ENCODE measurements at regions not wholly inside any gene's neighbourhood (a gene's known extent, or its start where the extent isn't known, plus 50 kb on each side); places are given as distances from the start of the nearest gene placed in this dataset.
"Not testable (repeated sequence)": the region's sequence is repeated elsewhere in the genome, so short reads cannot be mapped to it uniquely, and the experiment has no call there.

GRCh38 chr18:29457316-29457889, 1280.5 kb upstream of the CDH2 start:
- no peak for DNase-seq

- DNase-seq, result no peak
Observed at GRCh38 chr18:29449424-29449823, 1272.5 kb upstream of the CDH2 start.

- no peak for DNase-seq
Observed at GRCh38 chr18:29439398-29439797, 1262.5 kb upstream of the CDH2 start.

GRCh38 chr18:29436459-29436858, 1259.5 kb upstream of the CDH2 start:
- no peak for DNase-seq

DNA sequence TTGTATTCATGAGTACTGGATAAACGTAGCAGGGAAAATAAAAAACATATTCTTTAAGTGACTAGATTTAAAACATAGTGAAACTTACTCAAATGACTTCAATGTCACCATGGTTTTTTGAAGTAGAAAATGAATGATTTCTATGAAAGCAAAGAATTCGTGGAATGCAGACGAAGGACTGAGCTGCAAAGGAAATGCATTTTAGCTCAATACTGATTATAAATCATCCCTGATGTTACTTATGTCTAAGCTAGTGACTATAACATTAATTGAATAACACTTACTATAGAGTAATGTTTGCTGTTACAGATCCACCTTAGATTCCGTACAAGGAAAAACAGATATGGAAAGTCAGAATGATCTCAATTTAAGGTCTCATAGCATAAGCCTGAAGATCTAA, 1257.7 kb upstream of the CDH2 start:
- no peak for DNase-seq

DNA sequence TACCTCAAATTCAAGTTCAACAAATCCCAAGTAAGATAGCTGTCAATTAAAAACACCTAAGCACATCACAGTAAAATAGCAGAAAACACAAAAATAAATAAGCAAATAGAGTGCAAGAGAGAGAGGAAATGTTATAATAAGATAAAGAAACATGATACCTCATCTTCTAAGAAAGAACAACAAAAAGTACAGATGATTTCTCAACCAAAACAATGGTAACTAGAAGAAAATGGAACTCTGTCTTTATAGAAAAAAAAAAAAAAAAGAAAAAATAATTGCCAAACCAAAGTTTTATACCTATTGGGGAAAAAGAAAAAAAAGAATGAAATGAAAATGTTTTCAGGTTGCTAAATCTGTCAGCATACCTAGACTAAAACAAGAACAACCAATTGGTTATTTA, 1253.5 kb upstream of the CDH2 start:
- DNase-seq, result no peak

- no peak for DNase-seq
Observed at GRCh38 chr18:29418136-29418535, 1241.2 kb upstream of the CDH2 start.

- no peak for DNase-seq
Observed at GRCh38 chr18:29406996-29407395, 1230.1 kb upstream of the CDH2 start.

GRCh38 chr18:29397536-29397935, 1220.6 kb upstream of the CDH2 start:
- no peak for DNase-seq

- DNase-seq, result peak; percentile 52
Observed at GRCh38 chr18:29383311-29384273, 1206.7 kb upstream of the CDH2 start.

GRCh38 chr18:29378651-29379136, 1201.8 kb upstream of the CDH2 start:
- no peak for DNase-seq

DNA sequence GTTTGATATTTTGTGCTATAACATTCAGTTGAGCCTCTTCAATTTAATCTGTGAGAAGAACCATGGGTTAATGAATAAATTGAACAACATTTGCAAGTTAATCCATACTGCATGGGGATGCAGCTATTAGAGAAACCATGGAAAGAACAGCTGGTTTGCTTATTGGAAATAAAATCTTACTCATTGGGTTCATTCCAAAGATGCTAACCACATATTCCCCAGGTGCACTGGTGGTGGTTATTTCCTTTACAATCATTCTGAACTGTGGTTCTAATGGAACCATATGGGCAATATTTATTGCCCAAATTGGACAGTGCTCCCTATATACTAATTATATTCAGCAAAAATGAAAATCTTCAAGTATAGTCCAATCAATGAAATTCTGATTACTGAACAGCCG, 1200.4 kb upstream of the CDH2 start:
- DNase-seq, result no peak

DNA sequence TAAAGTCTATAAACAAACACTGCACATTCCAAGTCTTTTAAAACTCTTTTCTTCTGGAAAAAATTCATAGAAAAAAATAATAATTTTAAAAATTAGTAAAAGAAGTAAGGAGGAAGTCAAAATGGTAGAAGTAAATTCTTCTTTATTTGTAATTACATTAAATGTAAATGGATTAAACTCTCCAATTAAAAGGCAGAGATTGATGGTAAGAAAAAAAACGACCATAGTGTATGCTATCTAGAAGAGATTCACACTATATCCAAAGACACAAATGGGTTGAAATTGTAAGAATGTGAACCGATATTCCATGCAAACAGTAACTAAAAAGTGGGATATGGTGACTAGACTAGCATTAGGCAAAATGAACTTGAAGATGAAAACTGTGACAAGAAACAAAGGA, 1196.1 kb upstream of the CDH2 start:
- no peak for DNase-seq

DNA sequence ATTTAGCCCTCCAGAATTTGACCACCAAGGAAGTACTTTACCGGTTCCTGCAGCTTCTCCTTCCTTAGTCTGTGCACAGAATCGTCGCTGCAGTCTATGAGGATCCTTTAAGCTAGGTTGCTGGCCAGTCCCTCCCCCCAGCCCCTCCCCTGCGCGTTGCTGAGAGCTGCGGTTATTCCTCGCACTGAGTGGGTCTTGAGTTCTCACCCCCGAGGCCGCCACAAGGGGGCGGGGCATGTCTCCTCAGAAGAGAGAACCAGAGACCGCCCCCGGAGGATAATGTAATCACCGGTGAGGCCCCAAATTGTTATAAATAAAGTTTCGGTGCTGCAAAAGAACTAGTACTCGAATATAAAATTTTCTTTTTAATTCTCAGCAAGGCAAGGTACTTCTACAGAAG, 1184.9 kb upstream of the CDH2 start:
- DNase-seq, result peak; percentile 9

GRCh38 chr18:29360659-29361058, 1183.7 kb upstream of the CDH2 start:
- DNase-seq, result not testable (repeated sequence)

DNA sequence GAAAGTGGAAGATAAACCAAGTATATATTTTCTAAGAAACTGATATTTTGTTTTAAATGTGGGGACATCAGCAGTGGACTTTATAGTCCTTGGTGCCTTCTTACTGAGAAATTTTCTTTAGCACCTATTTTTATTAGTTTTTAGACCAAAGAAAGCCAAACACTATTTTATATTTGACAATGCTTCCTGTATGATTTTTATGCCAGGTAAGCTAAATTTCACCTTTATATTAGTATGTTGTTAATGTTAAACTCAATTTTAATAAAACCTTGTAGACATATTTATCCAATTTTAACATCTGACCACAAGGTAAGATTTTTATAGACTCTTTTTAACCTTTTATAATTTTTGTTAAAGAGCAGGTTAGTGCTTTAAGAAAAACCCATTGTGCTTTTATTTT, 1182.3 kb upstream of the CDH2 start:
- DNase-seq, result not testable (repeated sequence)

- DNase-seq, result no peak
Observed at GRCh38 chr18:29351171-29351570, 1174.2 kb upstream of the CDH2 start.

DNA sequence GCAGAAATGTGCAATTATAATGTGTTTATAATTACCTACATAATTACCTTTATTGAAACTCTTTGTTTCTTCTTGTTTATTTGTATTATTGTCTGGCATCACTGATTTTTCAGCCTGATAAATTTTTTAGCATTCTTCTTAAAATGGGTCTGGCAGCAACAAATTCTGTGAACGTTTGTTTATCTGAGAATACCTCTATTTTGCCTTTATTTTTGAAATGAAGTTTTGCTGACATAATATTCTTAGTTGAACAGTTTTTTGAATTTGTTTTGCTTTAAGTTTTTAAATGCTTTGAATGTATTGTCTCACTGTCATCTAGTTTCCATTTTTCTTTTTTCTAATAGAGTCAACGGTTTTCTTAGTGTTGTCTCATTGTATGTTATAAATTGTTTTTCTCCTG, 1152.0 kb upstream of the CDH2 start:
- no peak for DNase-seq

GRCh38 chr18:29326214-29326613, 1149.3 kb upstream of the CDH2 start:
- no peak for DNase-seq

GRCh38 chr18:29321561-29321960, 1144.6 kb upstream of the CDH2 start:
- no peak for DNase-seq

- DNase-seq, result no peak
Observed at GRCh38 chr18:29313312-29313711, 1136.4 kb upstream of the CDH2 start.

GRCh38 chr18:29311580-29311979, 1134.7 kb upstream of the CDH2 start:
- DNase-seq, result no peak

GRCh38 chr18:29309366-29309765, 1132.4 kb upstream of the CDH2 start:
- DNase-seq, result no peak

DNA sequence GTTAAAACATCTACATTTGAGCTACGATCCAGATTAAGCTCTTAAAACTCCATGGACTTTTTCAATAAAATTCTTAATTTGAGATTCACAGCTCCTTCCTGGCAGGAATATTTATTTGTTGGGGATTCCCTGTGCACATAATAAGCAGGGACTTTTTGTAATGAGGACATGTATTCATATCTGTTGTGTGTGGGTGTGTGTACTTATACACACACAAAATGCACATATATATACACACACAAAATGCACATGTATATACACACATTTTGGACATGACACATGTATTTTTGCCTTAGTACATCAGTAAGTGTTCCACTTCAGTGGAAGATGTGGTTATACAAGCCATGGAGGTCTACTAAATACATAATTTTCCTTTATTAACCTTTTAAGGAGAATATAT, 1131.1 kb upstream of the CDH2 start:
- DNase-seq, result no peak
